ENCODE measurements at regions not wholly inside any gene's neighbourhood (a gene's known extent, or its start where the extent isn't known, plus 50 kb on each side); places are given as distances from the start of the nearest gene placed in this dataset.

- Histone ChIP-seq H3K4me3 (no peak overlapping the region), H3K36me3 (no peaks in the 10 kb centered on the region), H3K4me1 (peaks cover 29% of the 10 kb centered on the region), H3K27me3 (ENCODE audit: low read depth) (peaks cover 10% of the 10 kb centered on the region), H3K9me3 (replicated peaks) (peaks cover 10% of the 10 kb centered on the region), H3K27ac (replicated peaks) (no peak overlapping the region)
- intact Hi-C loops (cut with micrococcal nuclease): no loop called here
- TF ChIP-seq CTCF (IDR thresholded peaks at IDR 0.05; ENCODE audit: borderline replicate concordance): no peak
- DNase-seq: no peak
Measured at GRCh38 chr20:48298851-48299484, 513.7 kb upstream of the SULF2 start.

- Histone ChIP-seq H3K9me3 (replicated peaks) (peaks cover 10% of the 10 kb centered on the region), H3K4me1 (peaks cover 29% of the 10 kb centered on the region), H3K36me3 (no peaks in the 10 kb centered on the region), H3K27ac (replicated peaks) (no peak overlapping the region), H3K27me3 (ENCODE audit: low read depth) (peaks cover 10% of the 10 kb centered on the region), H3K4me3 (no peak overlapping the region)
- intact Hi-C loops (cut with micrococcal nuclease): no loop called here
- no peak for DNase-seq
- no peak for TF ChIP-seq CTCF (IDR thresholded peaks at IDR 0.05; ENCODE audit: borderline replicate concordance)
Measured at GRCh38 chr20:48298433-48298832, 513.2 kb upstream of the SULF2 start.

GRCh38 chr20:48295966-48296421 lies 510.7 kb upstream of the SULF2 start:
- H3K4me3 ChIP-seq: no peak overlapping the region
- TF ChIP-seq CTCF (IDR thresholded peaks at IDR 0.05; ENCODE audit: borderline replicate concordance): no peak
- H3K27me3 ChIP-seq (ENCODE audit: low read depth): no peaks in the 10 kb centered on the region
- H3K4me1 ChIP-seq: peaks cover 29% of the 10 kb centered on the region
- peak overlapping the region; percentile 62 for H3K27ac ChIP-seq (replicated peaks)
- peaks cover 10% of the 10 kb centered on the region for H3K9me3 ChIP-seq (replicated peaks)
- no peaks in the 10 kb centered on the region for H3K36me3 ChIP-seq
- DNase-seq: no peak
- intact Hi-C loops (cut with micrococcal nuclease): no loop called here

- Histone ChIP-seq H3K4me1 (peaks cover 29% of the 10 kb centered on the region), H3K27me3 (ENCODE audit: low read depth) (peaks cover 1% of the 10 kb centered on the region), H3K27ac (replicated peaks) (peak overlapping the region; percentile 62), H3K4me3 (no peak overlapping the region), H3K9me3 (replicated peaks) (peaks cover 10% of the 10 kb centered on the region), H3K36me3 (no peaks in the 10 kb centered on the region)
- no peak for DNase-seq
- peak; percentile 42 for TF ChIP-seq CTCF (IDR thresholded peaks at IDR 0.05; ENCODE audit: borderline replicate concordance)
- intact Hi-C loops (cut with micrococcal nuclease): no loop called here
Measured at GRCh38 chr20:48295445-48295903, 510.2 kb upstream of the SULF2 start.

- peaks cover 10% of the 10 kb centered on the region for H3K9me3 ChIP-seq (replicated peaks)
- intact Hi-C loops (cut with micrococcal nuclease): no loop called here
- peak overlapping the region; percentile 62 for H3K27ac ChIP-seq (replicated peaks)
- H3K4me1 ChIP-seq: peaks cover 29% of the 10 kb centered on the region
- no peak for TF ChIP-seq CTCF (IDR thresholded peaks at IDR 0.05; ENCODE audit: borderline replicate concordance)
- H3K4me3 ChIP-seq: no peak overlapping the region
- no peaks in the 10 kb centered on the region for H3K36me3 ChIP-seq
- DNase-seq: no peak
- H3K27me3 ChIP-seq (ENCODE audit: low read depth): peaks cover 6% of the 10 kb centered on the region
Measured at GRCh38 chr20:48294942-48295341, 509.7 kb upstream of the SULF2 start.
